Skeletal muscle cell (primary cell): ENCODE measurements at regions not wholly inside any gene's neighbourhood (a gene's known extent, or its start where the extent isn't known, plus 50 kb on each side); places are given as distances from the start of the nearest gene placed in this dataset.
A peak's percentile ranks its signal among the peaks of the same experiment; 100 is the strongest.
"Not testable (repeated sequence)": the region's sequence is repeated elsewhere in the genome, so short reads cannot be mapped to it uniquely, and the experiment has no call there.

Experiments
- DNase-seq: peaks from one replicate; pipeline ENCODE4 v3.0.0-alpha.2; 2010; ENCODE audit warnings: low read depth
- H3K4me3 ChIP-seq: 2 replicates; pipeline ENCODE4 v1.5.1; 2011; ENCODE audit warnings: low read depth, mild to moderate bottlenecking, control low read depth, low read length, moderate library complexity

- no peak overlapping the region for H3K4me3 ChIP-seq
- DNase-seq, result peak; percentile 87
Measured at GRCh38 chr6:126721581-126722160, 381.8 kb downstream of the CENPW start.

- DNase-seq, result no peak
- no peak overlapping the region for H3K4me3 ChIP-seq
Measured at GRCh38 chr6:126722411-126722810, 382.5 kb downstream of the CENPW start.

GRCh38 chr6:126723541-126724170 lies 383.7 kb downstream of the CENPW start:
- H3K4me3 ChIP-seq, result no peak overlapping the region
- DNase-seq, result no peak

- DNase-seq, result no peak
- no peak overlapping the region for H3K4me3 ChIP-seq
Measured at GRCh38 chr6:126724821-126725220, 384.9 kb downstream of the CENPW start.

- not testable (repeated sequence) for H3K4me3 ChIP-seq, DNase-seq
Measured at GRCh38 chr6:126726454-126726853, 386.5 kb downstream of the CENPW start.

- DNase-seq, result no peak
- H3K4me3 ChIP-seq, result no peak overlapping the region
Measured at GRCh38 chr6:126738146-126738545, 380.3 kb upstream of the RSPO3 start.

GRCh38 chr6:126738641-126739040 lies 379.8 kb upstream of the RSPO3 start:
- DNase-seq, result no peak
- H3K4me3 ChIP-seq, result no peak overlapping the region

GRCh38 chr6:126743076-126743475 lies 375.4 kb upstream of the RSPO3 start:
- DNase-seq, result no peak

GRCh38 chr6:126747728-126748540 lies 370.5 kb upstream of the RSPO3 start:
- no peak for DNase-seq

More at GRCh38 chr6:126743076-126743475, 375.4 kb upstream of the RSPO3 start:
- no peak overlapping the region for H3K4me3 ChIP-seq

GRCh38 chr6:126753606-126754005 lies 364.9 kb upstream of the RSPO3 start:
- H3K4me3 ChIP-seq, result no peak overlapping the region
- DNase-seq, result no peak

More at GRCh38 chr6:126747728-126748540, 370.5 kb upstream of the RSPO3 start:
- no peak overlapping the region for H3K4me3 ChIP-seq

- DNase-seq, result no peak
Measured at GRCh38 chr6:126761854-126762253, 356.6 kb upstream of the RSPO3 start.

GRCh38 chr6:126764104-126764503 lies 354.4 kb upstream of the RSPO3 start:
- no peak for DNase-seq
- no peak overlapping the region for H3K4me3 ChIP-seq

More at GRCh38 chr6:126761854-126762253, 356.6 kb upstream of the RSPO3 start:
- no peak overlapping the region for H3K4me3 ChIP-seq

- no peak for DNase-seq
- no peak overlapping the region for H3K4me3 ChIP-seq
Measured at GRCh38 chr6:126764671-126765070, 353.8 kb upstream of the RSPO3 start.

GRCh38 chr6:126766820-126767219 lies 351.7 kb upstream of the RSPO3 start:
- no peak for DNase-seq
- no peak overlapping the region for H3K4me3 ChIP-seq

- no peak overlapping the region for H3K4me3 ChIP-seq
- no peak for DNase-seq
Measured at GRCh38 chr6:126767711-126768110, 350.8 kb upstream of the RSPO3 start.

GRCh38 chr6:126770176-126770575 lies 348.3 kb upstream of the RSPO3 start:
- DNase-seq, result no peak
- no peak overlapping the region for H3K4me3 ChIP-seq

- no peak for DNase-seq
- H3K4me3 ChIP-seq, result no peak overlapping the region
Measured at GRCh38 chr6:126773112-126773805, 345.2 kb upstream of the RSPO3 start.

GRCh38 chr6:126779331-126779730 lies 339.1 kb upstream of the RSPO3 start:
- no peak for DNase-seq
- H3K4me3 ChIP-seq, result no peak overlapping the region

GRCh38 chr6:126781582-126781981 lies 336.9 kb upstream of the RSPO3 start:
- DNase-seq, result no peak
- no peak overlapping the region for H3K4me3 ChIP-seq
